ENCODE measurements at regions not wholly inside any gene's neighbourhood (a gene's known extent, or its start where the extent isn't known, plus 50 kb on each side); places are given as distances from the start of the nearest gene placed in this dataset.

DNA sequence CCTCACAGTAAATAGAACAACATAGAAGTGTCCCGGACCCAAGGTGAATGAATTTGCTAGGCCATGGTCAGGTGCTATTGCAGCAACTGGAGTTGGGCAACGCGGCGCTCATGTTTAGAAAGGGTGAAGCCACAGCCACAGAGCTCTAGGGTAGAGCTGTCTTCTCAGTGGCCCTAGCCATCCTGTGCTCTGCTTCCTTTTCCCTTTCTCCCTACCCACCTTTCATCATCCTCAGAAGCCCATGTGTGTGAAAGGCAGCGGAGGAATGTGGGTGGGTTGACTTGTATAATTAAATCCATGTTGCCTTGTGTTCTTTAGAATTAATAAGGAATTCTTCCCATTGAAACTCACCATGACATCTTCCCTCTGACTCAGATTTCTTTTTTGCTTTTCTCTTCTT lies 336.7 kb downstream of the OSR1 start:
- intact Hi-C loops (cut with DNase I), result no loop called here
- Histone ChIP-seq H3K4me1 (peaks cover 9 to 18% of the 10 kb centered on the region in 2 donors), H3K4me3 (replicated peaks in 1 of 3) (no peak overlapping the region), H3K27ac (peak overlapping the region in 1 of 3 donors; percentile 34), H3K27me3 (no peaks in the 10 kb centered on the region), H3K9me3 (no peaks in the 10 kb centered on the region), H3K36me3 (no peaks in the 10 kb centered on the region)
- WGBS, 2 donors, result 95% methylated on average over 5 of the region's 5 CpGs
- TF ChIP-seq, protein P1, sequence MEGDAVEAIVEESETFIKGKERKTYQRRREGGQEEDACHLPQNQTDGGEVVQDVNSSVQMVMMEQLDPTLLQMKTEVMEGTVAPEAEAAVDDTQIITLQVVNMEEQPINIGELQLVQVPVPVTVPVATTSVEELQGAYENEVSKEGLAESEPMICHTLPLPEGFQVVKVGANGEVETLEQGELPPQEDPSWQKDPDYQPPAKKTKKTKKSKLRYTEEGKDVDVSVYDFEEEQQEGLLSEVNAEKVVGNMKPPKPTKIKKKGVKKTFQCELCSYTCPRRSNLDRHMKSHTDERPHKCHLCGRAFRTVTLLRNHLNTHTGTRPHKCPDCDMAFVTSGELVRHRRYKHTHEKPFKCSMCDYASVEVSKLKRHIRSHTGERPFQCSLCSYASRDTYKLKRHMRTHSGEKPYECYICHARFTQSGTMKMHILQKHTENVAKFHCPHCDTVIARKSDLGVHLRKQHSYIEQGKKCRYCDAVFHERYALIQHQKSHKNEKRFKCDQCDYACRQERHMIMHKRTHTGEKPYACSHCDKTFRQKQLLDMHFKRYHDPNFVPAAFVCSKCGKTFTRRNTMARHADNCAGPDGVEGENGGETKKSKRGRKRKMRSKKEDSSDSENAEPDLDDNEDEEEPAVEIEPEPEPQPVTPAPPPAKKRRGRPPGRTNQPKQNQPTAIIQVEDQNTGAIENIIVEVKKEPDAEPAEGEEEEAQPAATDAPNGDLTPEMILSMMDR (IDR thresholded peaks at IDR 0.05), result no peak
- no peak for TF ChIP-seq POLR2A (IDR thresholded peaks at IDR 0.05)
- no peak for DNase-seq

DNA sequence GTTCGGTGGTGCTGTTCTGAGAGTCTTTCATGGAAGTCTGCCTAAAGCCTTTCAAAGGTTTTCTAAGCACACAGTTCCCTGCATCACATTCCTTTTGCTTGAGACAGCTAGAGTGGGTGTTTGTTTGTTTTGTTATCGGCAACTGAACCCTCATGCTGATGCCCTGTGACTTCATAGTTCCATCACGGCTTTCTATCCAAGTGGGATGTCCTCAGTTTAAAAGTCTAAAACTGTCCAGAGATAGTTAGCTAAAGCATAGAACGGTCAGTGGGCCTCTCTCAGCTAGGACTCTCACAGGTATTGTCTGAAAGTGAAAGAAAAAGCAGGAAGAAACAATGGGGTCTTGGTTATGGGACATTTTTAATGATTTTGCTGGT lies 337.3 kb downstream of the OSR1 start:
- H3K4me3 ChIP-seq (replicated peaks in 1 of 3), result no peak overlapping the region
- intact Hi-C loops (cut with DNase I), result no loop called here
- 32 to 38% methylated on average over 4 of the region's 4 CpGs for WGBS, 2 donors
- no peaks in the 10 kb centered on the region for H3K36me3 ChIP-seq
- H3K27ac ChIP-seq, result peak overlapping the region in 1 of 3 donors; percentile 34
- no peak for TF ChIP-seq POLR2A (IDR thresholded peaks at IDR 0.05)
- TF ChIP-seq, protein P1 (IDR thresholded peaks at IDR 0.05), result no peak
- H3K9me3 ChIP-seq, result no peaks in the 10 kb centered on the region
- H3K27me3 ChIP-seq, result no peaks in the 10 kb centered on the region
- DNase-seq, result peak; percentile 9 to 11
- peaks cover 9 to 18% of the 10 kb centered on the region in 2 donors for H3K4me1 ChIP-seq

DNA sequence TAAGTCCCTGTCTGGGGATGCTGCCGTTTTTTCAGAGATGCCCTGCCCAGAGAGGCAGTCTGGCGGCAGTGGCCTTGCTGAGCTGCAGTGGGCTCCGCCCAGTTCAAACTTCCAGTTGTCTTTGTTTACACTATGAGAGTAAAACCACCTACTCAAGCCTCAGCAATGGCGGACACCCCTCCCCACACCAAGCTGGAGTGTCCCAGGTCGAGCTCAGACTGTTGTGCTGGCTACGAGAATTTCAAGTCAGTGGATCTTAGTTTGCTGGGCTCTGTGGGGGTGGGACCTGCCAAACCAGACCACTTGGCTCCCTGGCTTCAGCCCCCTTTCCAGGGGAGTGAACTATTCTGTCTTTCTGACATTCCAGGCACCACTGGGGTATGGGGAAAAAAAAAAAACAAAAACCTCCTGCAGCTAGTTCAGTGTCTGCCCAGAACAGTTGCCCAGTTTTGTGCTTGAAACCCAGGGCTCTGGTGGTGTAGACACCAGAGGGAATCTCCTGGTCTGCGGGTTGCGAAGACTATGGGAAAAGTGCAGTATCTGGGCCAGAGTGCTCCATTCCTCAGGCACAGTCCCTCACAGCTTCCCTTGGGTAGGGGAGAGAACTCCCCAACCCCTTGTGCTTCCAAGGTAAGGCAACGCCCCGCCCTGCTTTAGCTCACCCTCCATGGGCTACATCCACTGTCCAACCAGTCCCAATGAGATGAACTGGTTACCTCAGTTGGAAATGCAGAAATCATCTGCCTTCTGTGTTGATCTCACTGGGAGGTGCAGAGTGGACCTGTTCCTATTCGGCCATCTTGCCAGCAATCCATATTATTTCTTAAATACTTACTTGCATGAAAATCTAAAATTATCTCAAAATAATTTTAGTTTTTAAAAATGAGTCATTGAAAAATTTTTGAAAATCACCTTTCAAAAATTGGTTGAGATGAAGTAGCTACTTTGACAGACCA lies 338.0 kb downstream of the OSR1 start:
- DNase-seq, result no peak
- no peak for TF ChIP-seq POLR2A (IDR thresholded peaks at IDR 0.05)
- TF ChIP-seq, protein P1 (IDR thresholded peaks at IDR 0.05), result no peak
- H3K27me3 ChIP-seq, result no peaks in the 10 kb centered on the region
- H3K4me1 ChIP-seq, result peaks cover 9 to 18% of the 10 kb centered on the region in 2 donors
- H3K4me3 ChIP-seq (replicated peaks in 1 of 3), result no peak overlapping the region
- no peaks in the 10 kb centered on the region for H3K36me3 ChIP-seq
- H3K27ac ChIP-seq, result no peak overlapping the region
- intact Hi-C loops (cut with DNase I), result no loop called here
- WGBS, 2 donors, result 86% methylated on average over 10 to 11 of the region's 11 CpGs
- H3K9me3 ChIP-seq, result no peaks in the 10 kb centered on the region

DNA sequence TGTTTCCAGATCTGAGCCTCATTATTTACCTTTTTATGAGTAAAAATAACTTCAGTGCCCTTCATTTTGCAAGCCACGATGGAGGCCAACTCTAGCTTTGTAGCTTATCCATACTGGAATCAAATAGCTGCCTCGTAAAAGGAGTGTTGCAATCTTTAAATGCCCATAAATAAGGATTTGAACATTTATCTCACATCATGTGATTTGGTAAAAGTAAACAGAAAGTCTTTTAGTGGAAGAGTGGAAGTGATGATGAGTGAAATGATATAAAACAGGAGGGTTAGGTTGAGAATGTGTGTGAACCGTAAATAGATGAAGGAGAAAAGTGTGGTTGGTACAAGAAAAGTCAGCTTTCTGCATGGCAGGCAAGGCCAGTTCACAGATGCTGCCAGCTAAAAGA lies 348.9 kb downstream of the OSR1 start:
- no peak for TF ChIP-seq POLR2A (IDR thresholded peaks at IDR 0.05)
- TF ChIP-seq, protein P1 (IDR thresholded peaks at IDR 0.05), result no peak
- Histone ChIP-seq H3K4me3 (replicated peaks in 1 of 3) (no peak overlapping the region), H3K9me3 (no peaks in the 10 kb centered on the region), H3K27me3 (no peaks in the 10 kb centered on the region), H3K36me3 (no peaks in the 10 kb centered on the region), H3K4me1 (no peaks in the 10 kb centered on the region), H3K27ac (no peak overlapping the region)
- intact Hi-C loops (cut with DNase I), result no loop called here
- 79 to 83% methylated on average over 3 of the region's 3 CpGs for WGBS, 2 donors
- no peak for DNase-seq

DNA sequence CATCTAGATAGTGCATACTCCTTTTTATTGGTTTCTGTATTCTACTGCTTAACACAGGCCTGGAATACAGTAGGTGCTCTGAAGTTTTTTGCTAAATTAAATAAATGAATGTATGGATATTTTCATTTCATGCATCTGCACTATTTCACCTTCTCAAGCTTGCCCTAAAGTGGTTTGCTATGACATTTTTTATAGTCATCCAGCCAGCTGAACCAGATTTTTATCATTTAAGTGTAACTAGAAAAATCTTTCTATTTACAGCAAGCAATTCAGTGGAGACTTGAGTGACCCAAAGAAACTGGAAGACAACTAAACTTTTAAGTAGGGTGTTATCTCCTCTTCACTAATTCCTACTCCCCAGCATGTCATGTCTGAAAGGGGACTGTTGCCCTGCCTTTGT lies 354.9 kb downstream of the OSR1 start:
- no peaks in the 10 kb centered on the region for H3K36me3 ChIP-seq
- no peak for DNase-seq
- intact Hi-C loops (cut with DNase I), result no loop called here
- H3K27ac ChIP-seq, result peak overlapping the region in 1 of 3 donors; percentile 10
- H3K27me3 ChIP-seq, result no peaks in the 10 kb centered on the region
- H3K4me3 ChIP-seq (replicated peaks in 1 of 3), result no peak overlapping the region
- no peaks in the 10 kb centered on the region for H3K4me1 ChIP-seq
- no peaks in the 10 kb centered on the region for H3K9me3 ChIP-seq
- TF ChIP-seq POLR2A (IDR thresholded peaks at IDR 0.05), result no peak
- TF ChIP-seq, protein P1 (IDR thresholded peaks at IDR 0.05), result no peak

Measured in thyroid gland (tissue), 4 donors.